HG03159 (cell line): ENCODE measurements at regions not wholly inside any gene's neighbourhood (a gene's known extent, or its start where the extent isn't known, plus 50 kb on each side); places are given as distances from the start of the nearest gene placed in this dataset.

Experiments used
- ATAC-seq: cut with Tn5 transposase; IDR thresholded peaks from one replicate; pipeline ENCODE4 v1.9.1; 2021; ENCODE audit warnings: mild to moderate bottlenecking, moderate library complexity; ENCODE audit not compliant: unreplicated experiment

DNA sequence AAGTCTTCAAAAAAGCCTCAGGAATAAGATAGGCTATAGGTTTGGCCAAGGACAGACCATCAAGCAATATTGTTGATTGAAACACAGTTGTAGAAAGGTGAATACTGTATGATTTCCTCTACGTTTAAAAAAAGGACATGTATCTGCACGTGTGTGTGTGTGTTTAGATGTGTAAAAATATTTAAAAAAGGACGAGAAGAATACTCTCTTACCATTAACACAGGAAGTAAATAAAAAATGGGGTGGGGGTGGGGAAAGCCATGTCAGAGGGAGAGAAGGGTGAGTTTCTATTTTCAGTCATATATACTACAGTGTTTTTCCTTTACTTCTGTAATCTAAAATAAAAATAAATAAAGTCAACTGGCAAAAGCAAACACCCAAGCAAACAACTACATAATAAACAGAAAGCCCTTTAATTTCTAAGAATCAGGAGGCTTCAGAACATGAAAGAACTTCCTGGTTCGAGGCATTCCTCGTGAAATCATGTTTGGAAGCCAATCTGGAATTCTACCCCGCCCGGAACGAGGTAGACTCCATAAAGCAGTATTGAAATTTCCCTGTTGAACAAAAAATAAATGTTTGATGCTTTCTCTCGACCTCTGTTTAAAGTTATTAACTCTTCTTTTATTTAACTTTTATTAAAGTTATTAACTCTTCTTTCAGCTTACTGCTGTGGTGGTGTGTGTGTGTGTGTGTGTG, 158.1 kb upstream of the ZNF217 start:
- no peak for ATAC-seq

DNA sequence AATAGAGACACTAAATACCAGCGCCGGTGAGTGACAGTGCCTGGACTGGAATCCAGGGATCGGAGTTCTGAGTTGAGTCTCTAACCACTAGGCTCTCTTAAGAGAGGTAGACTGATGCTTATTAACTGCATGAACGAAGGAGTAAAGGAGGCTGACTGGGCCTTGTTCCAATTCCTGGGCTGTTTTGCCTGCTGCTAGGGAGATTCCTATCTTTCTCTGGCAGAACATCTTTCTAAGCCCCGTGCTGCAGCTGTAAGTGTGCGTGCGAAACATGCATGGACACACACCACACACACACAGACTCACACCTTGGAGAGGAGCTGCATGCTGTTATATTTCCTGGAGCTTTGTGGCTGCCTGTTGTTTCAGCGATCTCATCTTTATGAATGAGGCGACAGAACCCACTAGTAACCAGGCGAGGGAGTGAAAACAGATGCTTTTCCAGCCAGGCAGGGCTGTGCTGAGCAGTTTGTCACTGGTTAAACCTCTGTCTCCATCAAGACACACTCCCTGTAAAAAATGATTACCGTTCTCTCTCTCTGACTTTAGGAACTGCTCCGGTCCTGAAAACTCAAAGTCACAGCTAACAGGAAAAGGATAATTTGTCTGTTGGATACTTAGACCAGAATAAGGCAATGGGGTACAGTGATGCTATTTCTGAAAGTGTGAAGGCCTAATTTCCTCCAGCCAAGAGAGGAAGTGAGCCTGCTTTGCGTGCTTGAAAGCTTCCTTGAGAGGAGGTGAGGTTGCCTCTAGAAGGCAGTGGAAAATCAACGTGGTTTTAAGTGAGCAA, 157.4 kb upstream of the ZNF217 start:
- ATAC-seq, result peak; percentile 78

DNA sequence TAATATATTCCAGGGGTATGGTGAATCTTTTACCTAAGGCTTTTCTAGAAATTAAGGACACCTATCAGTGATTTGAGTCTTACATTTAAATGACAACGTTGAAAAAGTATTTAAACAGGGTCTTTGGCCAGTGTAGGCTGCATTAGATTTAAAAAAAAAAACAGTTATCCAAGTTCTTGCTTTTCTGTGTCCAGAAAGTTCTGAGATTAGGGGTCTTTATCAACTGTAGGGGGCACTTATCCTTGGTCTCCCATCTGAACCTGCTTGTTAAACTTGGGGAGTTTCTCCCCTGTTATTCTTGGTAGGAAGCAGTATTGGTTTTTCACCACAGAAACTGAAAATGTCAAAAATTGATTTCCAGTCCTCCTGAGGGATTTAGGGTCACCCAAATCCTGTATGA, 155.9 kb upstream of the ZNF217 start:
- ATAC-seq, result no peak

DNA sequence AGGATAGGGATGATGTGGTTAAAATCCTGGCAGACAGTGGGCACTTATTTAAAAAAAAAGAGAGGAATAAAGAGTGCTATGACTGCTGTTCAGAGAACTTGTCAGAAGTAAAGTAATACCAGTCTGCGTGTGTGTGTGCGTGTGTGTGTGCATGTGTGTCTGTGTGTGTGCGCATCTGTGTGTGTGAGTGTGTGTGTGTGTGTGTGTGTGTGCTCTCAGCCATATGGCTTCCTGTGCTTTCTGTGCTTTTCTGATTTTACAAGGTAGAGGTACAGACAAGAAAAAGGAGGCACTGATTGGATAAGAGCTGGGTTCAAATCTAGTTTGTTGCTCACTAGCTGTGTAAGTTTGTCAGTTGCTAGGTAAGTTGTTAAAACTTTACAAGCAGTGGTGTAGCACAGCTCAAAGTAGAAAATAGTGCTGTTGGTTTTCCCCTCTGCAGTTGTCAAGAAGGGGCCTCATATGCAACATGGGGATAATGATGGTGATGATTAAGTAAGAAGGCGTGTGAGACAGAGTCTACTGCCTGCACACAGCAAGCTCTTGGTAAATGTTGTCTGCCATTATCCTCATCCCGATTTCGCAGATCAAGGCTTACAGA, 155.3 kb upstream of the ZNF217 start:
- no peak for ATAC-seq

GRCh38 chr20:53748176-53748575, 154.5 kb upstream of the ZNF217 start:
- ATAC-seq, result no peak

DNA sequence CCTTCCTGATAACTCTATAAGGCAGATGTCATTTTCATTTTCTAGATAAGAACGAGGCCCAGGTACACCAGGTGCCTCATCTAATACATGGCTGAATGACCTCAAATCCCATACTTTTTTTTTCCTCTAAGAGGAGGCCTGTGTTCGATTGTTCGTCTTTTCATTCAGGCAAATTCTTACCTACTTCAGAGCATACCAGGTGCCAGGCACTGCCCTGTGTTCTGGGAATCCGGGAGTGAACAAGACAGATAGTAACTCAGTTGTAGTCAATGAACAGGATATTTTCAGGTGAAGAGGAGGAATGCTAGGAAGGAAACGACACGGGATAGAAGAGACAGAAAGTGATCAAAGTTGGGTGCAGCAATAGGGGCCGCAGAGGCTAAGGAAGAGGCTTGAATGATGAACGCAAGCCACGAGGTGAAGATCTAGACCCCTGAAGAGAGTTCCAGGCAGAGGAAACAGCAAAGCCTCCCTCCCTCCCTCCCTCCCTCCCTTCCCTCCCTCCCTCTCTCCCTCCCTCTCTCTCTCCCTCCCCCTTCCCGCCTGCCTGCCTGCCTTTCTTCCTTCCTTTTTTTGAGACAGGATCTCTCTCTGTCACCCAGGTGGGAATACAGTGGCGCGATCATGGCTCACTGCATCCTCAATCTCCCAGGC, 150.1 kb upstream of the ZNF217 start:
- ATAC-seq, result no peak

DNA sequence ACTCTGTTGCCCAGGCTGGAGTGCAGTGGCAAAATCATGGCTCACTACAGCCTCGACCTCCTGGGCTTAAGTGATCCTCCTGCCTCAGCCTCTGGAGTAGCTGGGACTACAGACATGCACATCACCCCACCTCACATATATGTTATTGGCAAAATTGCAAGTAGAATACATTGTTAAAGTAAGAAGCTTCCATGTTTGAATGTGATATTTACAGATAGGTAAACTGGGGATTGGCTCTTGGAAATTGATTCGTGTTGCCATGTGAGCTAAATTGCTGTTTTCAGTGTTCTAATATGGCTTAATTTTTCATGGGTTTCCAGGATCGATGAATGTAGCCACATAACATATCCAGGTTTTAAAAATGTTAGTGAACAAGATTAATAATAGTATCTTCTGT, 149.0 kb upstream of the ZNF217 start:
- ATAC-seq, result no peak

DNA sequence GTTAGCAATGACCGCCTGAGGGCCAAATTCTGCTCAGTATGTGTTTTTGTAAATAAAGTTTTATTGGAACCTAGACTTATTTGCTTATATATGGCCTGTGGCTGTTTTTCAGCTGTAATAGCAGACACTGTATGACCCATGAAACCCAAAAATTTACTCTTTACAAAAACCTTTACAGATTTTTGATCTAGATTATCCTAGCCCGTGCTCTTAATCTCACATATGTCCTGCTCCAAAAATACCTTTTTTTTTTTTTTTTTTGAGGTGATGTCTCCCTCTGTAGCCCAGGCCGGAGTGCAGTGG, 148.0 kb upstream of the ZNF217 start:
- ATAC-seq, result no peak

- ATAC-seq, result peak; percentile 43
Observed at GRCh38 chr20:53739799-53740785, 146.5 kb upstream of the ZNF217 start.

GRCh38 chr20:53738945-53739798, 145.5 kb upstream of the ZNF217 start:
- ATAC-seq, result no peak

- ATAC-seq, result no peak
Observed at GRCh38 chr20:53738039-53738944, 144.7 kb upstream of the ZNF217 start.

- no peak for ATAC-seq
Observed at GRCh38 chr20:53737396-53738038, 143.9 kb upstream of the ZNF217 start.

- ATAC-seq, result no peak
Observed at GRCh38 chr20:53736757-53737395, 143.2 kb upstream of the ZNF217 start.

- ATAC-seq, result no peak
Observed at GRCh38 chr20:53736122-53736756, 142.6 kb upstream of the ZNF217 start.

DNA sequence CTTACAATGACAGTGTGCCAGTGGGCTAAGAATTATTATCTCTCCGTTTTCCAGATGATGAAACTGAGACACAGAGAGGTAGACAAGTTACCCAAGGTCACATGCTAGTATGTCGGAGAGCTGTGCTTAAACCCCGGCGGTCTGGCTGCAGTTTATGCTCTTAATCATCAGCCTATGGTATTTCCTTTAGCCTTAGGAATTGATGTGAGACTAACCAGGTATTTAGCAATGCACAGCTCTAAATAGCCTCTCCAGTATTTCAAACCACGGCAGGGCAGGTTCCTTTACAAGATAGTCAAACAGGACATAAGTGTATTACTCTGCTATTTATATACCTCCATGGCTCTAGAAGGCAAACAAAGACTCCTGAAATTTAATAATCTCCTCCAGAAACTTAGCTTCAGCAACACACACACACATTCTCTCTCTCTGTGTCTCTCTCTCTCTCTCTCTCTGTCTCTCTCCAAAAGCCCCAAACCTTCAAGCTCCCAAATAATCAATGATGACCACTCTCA, 142.0 kb upstream of the ZNF217 start:
- no peak for ATAC-seq

- ATAC-seq, result no peak
Observed at GRCh38 chr20:53734006-53734688, 140.5 kb upstream of the ZNF217 start.
